ENCODE measurements at regions not wholly inside any gene's neighbourhood (a gene's known extent, or its start where the extent isn't known, plus 50 kb on each side); places are given as distances from the start of the nearest gene placed in this dataset.

GRCh38 chr3:155013427-155013826 is 66.7 kb upstream of the MME start:
- no peak for TF ChIP-seq CTCF (IDR thresholded peaks at IDR 0.05)
- no peak for TF ChIP-seq POLR2AphosphoS5 (IDR thresholded peaks at IDR 0.05)

All from stomach (tissue), 4 donors.